ENCODE measurements at regions not wholly inside any gene's neighbourhood (a gene's known extent, or its start where the extent isn't known, plus 50 kb on each side); places are given as distances from the start of the nearest gene placed in this dataset.

DNA sequence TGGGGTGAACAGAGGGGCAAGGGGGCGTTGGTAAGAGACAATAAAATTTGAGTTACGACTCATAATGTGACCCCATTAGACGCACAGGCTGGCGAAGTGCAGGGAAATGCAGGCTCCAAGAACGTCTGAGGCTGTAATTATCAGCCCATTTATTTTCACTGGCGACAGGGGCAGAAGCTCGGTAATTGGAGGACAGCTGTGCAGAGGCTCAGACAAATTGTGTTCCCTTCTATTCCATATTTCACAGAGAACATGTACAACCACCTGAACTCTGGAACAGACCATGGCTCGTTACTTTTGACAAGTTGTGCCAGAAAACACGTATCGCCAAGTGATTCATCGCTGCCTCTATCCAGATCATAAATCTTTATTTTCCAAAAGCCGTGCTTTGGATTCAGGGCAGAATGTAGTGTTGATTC, 137.3 kb upstream of the FRMD4A start:
- H3K9me3 Mint-ChIP-seq: no peaks in the 10 kb centered on the region
- H3K27me3 Mint-ChIP-seq (ENCODE audit: low read depth): peaks cover 26% of the 10 kb centered on the region
- no peak overlapping the region for H3K4me3 Mint-ChIP-seq (ENCODE audit: low read depth)
- no peaks in the 10 kb centered on the region for H3K36me3 Mint-ChIP-seq (ENCODE audit: low read depth)
- intact Hi-C loops (cut with micrococcal nuclease): no loop called here
- no peak overlapping the region for H3K27ac Mint-ChIP-seq
- DNase-seq (ENCODE audit: low spot score): no peak
- H3K4me1 Mint-ChIP-seq (ENCODE audit: low read depth): no peaks in the 10 kb centered on the region

DNA sequence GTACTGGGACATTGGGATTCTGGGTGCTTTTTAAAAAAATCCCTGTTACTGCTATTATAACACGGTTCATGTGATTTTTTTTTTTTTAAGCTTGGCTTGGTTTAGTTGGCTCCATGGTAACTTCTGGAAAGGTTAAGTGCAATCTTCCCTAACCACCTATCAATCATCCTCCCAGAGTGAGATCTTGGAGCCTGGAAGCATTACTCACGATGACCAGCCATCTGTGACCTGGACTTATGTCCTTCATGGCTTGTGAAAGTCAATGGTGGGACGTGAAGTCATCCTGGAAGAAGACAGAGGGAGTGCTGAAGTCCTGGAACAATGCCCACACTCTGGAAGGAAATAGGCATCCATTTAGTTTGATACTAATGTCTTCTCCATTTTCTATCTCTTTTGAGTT, 135.5 kb upstream of the FRMD4A start:
- H3K27me3 Mint-ChIP-seq (ENCODE audit: low read depth): peaks cover 20% of the 10 kb centered on the region
- H3K4me3 Mint-ChIP-seq (ENCODE audit: low read depth): no peak overlapping the region
- no peak for DNase-seq (ENCODE audit: low spot score)
- intact Hi-C loops (cut with micrococcal nuclease): no loop called here
- no peaks in the 10 kb centered on the region for H3K36me3 Mint-ChIP-seq (ENCODE audit: low read depth)
- H3K4me1 Mint-ChIP-seq (ENCODE audit: low read depth): no peaks in the 10 kb centered on the region
- no peak overlapping the region for H3K27ac Mint-ChIP-seq
- no peaks in the 10 kb centered on the region for H3K9me3 Mint-ChIP-seq

DNA sequence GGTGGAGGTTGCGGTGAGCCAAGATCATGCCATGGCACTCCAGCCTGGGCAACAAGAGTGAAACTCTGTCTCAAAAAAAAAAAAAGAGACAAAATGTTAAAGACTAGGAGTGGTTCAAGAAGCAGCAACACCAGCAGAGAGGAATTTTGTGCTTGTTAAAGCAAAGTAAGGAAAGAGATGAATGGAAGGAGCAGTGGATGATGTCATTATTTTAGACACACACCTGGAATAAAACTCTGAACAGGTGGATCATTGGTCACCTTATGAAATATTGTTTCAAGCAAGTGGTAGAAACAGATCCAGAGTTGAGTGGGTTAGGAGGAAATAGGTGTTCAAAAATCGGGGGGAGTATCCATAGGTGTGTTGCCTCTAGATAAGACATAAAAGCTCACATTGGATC, 129.7 kb upstream of the FRMD4A start:
- Mint-ChIP-seq H3K4me3 (ENCODE audit: low read depth) (no peak overlapping the region), H3K9me3 (peaks cover 6% of the 10 kb centered on the region), H3K27ac (no peak overlapping the region), H3K27me3 (ENCODE audit: low read depth) (peaks cover 6% of the 10 kb centered on the region), H3K36me3 (ENCODE audit: low read depth) (no peaks in the 10 kb centered on the region), H3K4me1 (ENCODE audit: low read depth) (no peaks in the 10 kb centered on the region)
- no peak for DNase-seq (ENCODE audit: low spot score)
- intact Hi-C loops (cut with micrococcal nuclease): no loop called here

DNA sequence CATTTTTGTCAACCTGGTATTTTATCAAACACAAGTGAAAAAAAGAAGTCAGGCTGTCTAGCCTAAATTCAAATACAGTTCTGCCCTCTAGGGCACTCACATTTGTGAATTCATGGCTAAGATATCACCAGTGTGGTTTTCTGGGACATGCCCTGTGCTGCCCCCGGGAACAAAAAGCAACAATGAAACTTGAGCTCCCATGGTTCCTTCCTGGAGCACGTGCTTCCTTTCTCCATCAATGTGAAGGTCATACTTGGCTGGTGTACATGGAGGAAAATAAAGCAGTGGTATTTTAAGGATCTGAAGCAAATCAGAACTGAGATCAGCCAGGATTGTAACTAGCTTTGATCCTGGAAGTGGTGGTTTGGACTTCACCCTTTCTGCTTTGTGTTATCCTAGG, 128.9 kb upstream of the FRMD4A start:
- no peak for DNase-seq (ENCODE audit: low spot score)
- Mint-ChIP-seq H3K36me3 (ENCODE audit: low read depth) (no peaks in the 10 kb centered on the region), H3K4me1 (ENCODE audit: low read depth) (no peaks in the 10 kb centered on the region), H3K27ac (no peak overlapping the region), H3K9me3 (peaks cover 6% of the 10 kb centered on the region), H3K4me3 (ENCODE audit: low read depth) (no peak overlapping the region), H3K27me3 (ENCODE audit: low read depth) (peaks cover 6% of the 10 kb centered on the region)
- intact Hi-C loops (cut with micrococcal nuclease): no loop called here

DNA sequence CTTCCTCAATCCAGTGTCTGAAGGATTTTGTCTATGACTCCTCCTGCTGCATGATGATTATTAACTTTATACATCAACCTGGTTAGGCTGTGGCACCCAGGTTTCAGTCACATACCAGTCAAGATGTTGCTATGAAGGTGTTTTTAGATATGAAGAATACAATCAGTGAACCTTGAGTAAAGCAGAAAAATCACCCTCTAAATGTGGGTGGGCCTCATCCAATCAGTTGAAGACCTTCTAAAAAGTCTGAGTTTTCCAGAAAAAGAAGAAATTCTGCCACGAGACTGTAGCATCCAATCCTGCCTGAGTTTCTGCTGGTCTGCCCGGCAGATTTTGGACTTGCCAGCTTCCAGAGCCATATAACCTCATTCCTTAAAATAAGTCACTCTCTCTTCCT, 126.1 kb upstream of the FRMD4A start:
- intact Hi-C loops (cut with micrococcal nuclease): no loop called here
- Mint-ChIP-seq H3K36me3 (ENCODE audit: low read depth) (no peaks in the 10 kb centered on the region), H3K27me3 (ENCODE audit: low read depth) (peaks cover 6% of the 10 kb centered on the region), H3K4me1 (ENCODE audit: low read depth) (no peaks in the 10 kb centered on the region), H3K4me3 (ENCODE audit: low read depth) (no peak overlapping the region), H3K27ac (no peak overlapping the region), H3K9me3 (peaks cover 6% of the 10 kb centered on the region)
- DNase-seq (ENCODE audit: low spot score): no peak

DNA sequence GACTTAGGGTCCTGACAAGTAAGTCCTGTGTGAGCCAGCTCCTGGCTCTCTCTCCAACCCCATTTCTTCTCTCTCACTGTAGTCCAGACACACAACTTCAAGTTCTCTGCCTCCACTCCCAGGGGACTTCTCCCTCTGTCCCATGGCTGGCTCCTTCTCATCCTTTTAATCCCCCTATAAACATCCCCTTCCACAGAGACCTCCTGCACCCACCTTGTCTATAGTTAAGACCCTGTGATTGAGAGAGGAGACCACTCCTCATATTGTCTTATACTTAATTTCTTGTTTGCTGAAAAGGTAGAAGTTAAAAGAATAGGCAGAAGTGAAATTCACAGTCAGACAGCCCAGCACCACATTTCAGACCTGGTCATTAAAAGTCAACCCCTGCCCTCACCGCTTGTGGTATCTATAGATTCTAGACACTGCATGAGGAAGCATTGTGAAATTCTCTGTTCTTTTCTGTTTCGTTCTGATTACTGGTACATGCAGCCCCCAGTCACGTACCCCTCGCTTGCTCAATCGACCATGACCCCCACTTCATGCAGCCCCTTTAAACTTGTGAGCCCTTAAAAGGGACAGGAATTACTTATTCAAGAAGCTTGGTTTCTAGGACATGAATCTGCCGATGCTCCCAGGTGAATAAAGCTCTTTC, 125.6 kb upstream of the FRMD4A start:
- Mint-ChIP-seq H3K27ac (no peak overlapping the region), H3K27me3 (ENCODE audit: low read depth) (peaks cover 3% of the 10 kb centered on the region), H3K4me3 (ENCODE audit: low read depth) (no peak overlapping the region), H3K36me3 (ENCODE audit: low read depth) (no peaks in the 10 kb centered on the region), H3K4me1 (ENCODE audit: low read depth) (no peaks in the 10 kb centered on the region), H3K9me3 (peaks cover 6% of the 10 kb centered on the region)
- intact Hi-C loops (cut with micrococcal nuclease): no loop called here
- DNase-seq (ENCODE audit: low spot score): no peak

DNA sequence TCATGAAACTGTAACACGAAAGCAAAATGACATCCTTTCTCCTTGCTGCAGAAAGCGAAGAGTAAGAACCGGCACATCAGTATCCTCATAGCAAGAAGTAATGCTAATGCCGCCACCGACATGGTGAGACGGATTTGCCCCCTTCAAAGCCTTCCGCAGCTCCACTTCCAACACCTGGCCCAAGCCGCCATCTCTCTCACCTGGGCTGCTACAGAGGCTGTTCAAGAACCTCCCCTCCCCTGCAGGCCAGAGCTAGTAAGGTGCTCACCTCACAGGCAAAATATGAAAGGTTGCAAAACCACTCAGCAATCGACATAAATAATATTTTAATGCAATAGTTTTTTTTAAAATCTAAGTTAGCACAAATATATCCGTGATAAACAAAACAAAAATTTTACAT, 123.9 kb upstream of the FRMD4A start:
- intact Hi-C loops (cut with micrococcal nuclease): no loop called here
- Mint-ChIP-seq H3K9me3 (peaks cover 6% of the 10 kb centered on the region), H3K4me3 (ENCODE audit: low read depth) (no peak overlapping the region), H3K4me1 (ENCODE audit: low read depth) (no peaks in the 10 kb centered on the region), H3K27ac (no peak overlapping the region), H3K27me3 (ENCODE audit: low read depth) (peaks cover 3% of the 10 kb centered on the region), H3K36me3 (ENCODE audit: low read depth) (no peaks in the 10 kb centered on the region)
- DNase-seq (ENCODE audit: low spot score): no peak

DNA sequence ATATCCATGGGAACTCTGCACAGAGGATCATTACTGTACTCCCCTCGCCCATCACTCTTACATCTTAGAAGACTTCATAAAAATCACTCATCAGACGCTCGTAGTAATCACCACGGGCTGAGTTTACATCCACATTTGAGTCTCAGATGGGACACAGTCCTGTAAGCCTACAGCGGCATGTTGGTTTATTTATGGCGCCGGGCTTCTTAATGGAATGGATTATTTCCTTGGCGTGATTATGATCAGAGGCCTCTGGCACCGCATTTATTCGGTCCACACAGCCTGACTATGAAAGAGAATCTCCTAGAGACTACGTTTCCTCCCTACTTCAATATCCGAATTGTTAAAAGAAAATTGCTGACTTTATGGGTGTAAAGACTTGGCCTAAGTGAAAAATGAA, 123.5 kb upstream of the FRMD4A start:
- H3K27ac Mint-ChIP-seq: no peak overlapping the region
- peaks cover 6% of the 10 kb centered on the region for H3K9me3 Mint-ChIP-seq

DNA sequence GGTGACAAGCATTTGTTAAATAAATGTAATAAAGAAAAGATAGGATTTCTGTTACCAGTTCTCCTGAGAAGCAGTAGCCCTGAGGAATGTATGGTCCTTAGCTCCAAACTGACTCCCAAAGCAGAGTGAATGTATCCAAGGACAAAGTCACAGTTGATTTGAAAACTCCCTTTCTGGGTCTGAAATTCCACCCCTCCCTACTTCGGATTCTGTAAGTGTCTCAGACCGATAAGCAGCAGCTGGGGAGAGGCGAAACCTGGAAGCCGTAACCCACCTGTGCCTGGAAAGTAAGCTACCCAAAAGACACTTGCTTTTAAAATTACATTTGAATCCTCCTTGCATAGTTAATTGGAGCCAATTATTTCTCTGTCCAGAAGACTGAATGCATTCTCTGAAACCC, 122.9 kb upstream of the FRMD4A start:
- H3K4me3 Mint-ChIP-seq (ENCODE audit: low read depth): no peak overlapping the region
- intact Hi-C loops (cut with micrococcal nuclease): no loop called here
- H3K4me1 Mint-ChIP-seq (ENCODE audit: low read depth): no peaks in the 10 kb centered on the region
- H3K27ac Mint-ChIP-seq: no peak overlapping the region
- peaks cover 6% of the 10 kb centered on the region for H3K9me3 Mint-ChIP-seq
- no peak for DNase-seq (ENCODE audit: low spot score)
- no peaks in the 10 kb centered on the region for H3K36me3 Mint-ChIP-seq (ENCODE audit: low read depth)
- peaks cover 3% of the 10 kb centered on the region for H3K27me3 Mint-ChIP-seq (ENCODE audit: low read depth)

More for the DNA sequence above, 123.5 kb upstream of the FRMD4A start:
- intact Hi-C loops (cut with micrococcal nuclease): no loop called here
- H3K36me3 Mint-ChIP-seq (ENCODE audit: low read depth): no peaks in the 10 kb centered on the region
- H3K27me3 Mint-ChIP-seq (ENCODE audit: low read depth): peaks cover 3% of the 10 kb centered on the region
- H3K4me3 Mint-ChIP-seq (ENCODE audit: low read depth): no peak overlapping the region
- no peak for DNase-seq (ENCODE audit: low spot score)
- no peaks in the 10 kb centered on the region for H3K4me1 Mint-ChIP-seq (ENCODE audit: low read depth)

DNA sequence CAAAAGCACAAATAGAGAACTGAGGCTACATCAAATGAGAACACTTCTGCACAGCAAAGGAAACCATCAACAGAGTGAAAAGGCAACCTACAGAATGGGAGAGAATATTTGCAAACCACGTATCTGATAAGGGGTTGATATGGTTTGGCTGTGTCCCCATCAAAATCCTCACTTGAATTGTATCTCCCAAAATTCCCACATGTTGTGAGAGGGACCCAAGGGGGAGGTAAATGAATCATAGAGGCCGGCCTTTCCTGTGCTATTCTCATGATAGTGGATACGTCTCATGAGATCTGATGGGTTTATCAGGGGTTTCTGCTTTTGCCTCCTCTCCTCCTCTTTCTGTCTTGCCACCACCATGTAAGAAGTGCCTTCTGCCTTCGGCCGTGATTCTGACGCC, 120.6 kb upstream of the FRMD4A start:
- H3K4me3 Mint-ChIP-seq (ENCODE audit: low read depth): no peak overlapping the region
- no peaks in the 10 kb centered on the region for H3K4me1 Mint-ChIP-seq (ENCODE audit: low read depth)
- intact Hi-C loops (cut with micrococcal nuclease): no loop called here
- no peak overlapping the region for H3K27ac Mint-ChIP-seq
- no peaks in the 10 kb centered on the region for H3K9me3 Mint-ChIP-seq
- H3K27me3 Mint-ChIP-seq (ENCODE audit: low read depth): peaks cover 3% of the 10 kb centered on the region
- DNase-seq (ENCODE audit: low spot score): no peak
- H3K36me3 Mint-ChIP-seq (ENCODE audit: low read depth): no peaks in the 10 kb centered on the region

DNA sequence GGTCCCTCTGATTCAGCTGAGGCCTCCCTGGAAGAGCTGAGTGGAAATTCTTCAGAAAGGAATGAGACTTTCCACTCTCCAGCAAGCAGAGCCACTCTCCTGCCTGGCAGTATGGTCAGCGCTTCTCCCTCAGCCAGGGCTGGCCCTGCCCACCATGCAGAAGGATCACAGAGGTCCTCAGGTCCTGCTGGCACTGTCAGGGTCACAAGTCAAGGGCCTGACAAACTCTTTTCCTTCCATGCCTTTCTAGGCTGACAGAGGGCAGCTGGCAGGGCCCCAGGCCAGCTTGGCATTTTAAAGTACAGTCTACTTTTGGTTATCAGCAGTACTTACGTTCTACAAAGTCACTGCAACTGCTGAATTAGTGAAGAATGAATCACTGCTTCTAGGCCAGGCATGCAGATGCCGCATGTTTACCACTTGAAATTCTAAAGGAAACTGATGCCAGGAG, 119.3 kb upstream of the FRMD4A start:
- Mint-ChIP-seq H3K4me1 (ENCODE audit: low read depth) (no peaks in the 10 kb centered on the region), H3K9me3 (no peaks in the 10 kb centered on the region), H3K27me3 (ENCODE audit: low read depth) (peaks cover 6% of the 10 kb centered on the region), H3K4me3 (ENCODE audit: low read depth) (no peak overlapping the region), H3K27ac (no peak overlapping the region), H3K36me3 (ENCODE audit: low read depth) (no peaks in the 10 kb centered on the region)
- intact Hi-C loops (cut with micrococcal nuclease): no loop called here
- no peak for DNase-seq (ENCODE audit: low spot score)

DNA sequence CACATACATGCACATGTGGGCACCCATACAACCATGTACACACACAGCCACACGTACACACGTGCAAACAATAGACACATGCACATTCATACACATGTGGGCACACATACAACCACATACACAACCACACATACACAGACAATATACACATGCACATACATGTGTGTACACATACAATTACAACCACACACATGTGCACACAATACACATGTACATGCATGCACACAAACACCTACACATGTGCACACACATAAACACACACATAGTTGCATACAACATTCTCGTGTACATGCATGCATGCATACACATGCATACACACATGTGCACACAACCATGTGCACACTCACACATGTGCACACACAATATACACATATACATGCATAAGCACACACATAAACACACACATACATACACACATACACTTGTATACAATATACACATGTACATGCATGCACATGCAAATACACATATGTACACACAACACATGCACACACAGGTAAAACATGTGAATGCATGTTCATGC, 118.6 kb upstream of the FRMD4A start:
- Mint-ChIP-seq H3K9me3 (no peaks in the 10 kb centered on the region), H3K27me3 (ENCODE audit: low read depth) (peaks cover 9% of the 10 kb centered on the region), H3K36me3 (ENCODE audit: low read depth) (no peaks in the 10 kb centered on the region), H3K27ac (no peak overlapping the region), H3K4me1 (ENCODE audit: low read depth) (no peaks in the 10 kb centered on the region), H3K4me3 (ENCODE audit: low read depth) (no peak overlapping the region)
- intact Hi-C loops (cut with micrococcal nuclease): no loop called here
- no peak for DNase-seq (ENCODE audit: low spot score)

DNA sequence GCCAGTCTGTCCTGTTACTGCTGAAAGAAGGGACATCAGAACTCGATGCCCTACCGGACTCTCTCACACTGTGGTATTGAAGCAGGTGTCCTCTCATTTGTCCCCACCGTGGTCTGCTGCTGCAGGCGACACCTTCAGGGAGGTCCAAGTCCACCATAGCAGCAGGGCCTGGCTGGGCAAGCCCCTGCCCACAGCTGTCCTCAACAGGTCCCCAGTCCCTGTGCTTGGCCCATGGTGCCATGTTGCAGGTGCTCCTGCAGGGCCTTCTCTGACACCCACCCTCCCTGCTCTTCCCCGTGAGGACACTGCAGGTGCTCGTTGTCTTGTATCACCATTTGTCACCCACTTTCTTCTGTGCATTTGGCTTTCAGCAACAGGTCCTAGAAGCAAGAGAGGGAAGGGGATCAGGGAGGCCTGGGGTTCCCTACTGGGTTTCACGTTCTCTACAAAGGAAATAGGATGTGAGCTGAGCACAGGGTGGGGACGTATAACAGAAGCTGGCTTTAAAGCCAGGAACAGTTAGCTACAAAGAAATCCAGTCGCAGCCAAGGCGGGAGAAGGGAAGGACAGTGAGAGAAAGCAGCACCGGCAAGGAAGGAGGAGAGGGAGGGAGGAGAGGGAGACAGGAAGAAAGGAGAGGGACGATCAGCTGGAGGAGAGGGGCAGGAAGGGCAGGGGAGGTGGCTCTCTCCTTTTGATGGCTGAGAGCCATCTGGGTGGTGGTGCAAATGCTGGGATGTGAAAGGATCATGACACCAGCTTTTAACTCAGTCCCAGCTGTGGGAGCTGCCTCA, 117.7 kb upstream of the FRMD4A start:
- Mint-ChIP-seq H3K27ac (no peak overlapping the region), H3K4me3 (ENCODE audit: low read depth) (no peak overlapping the region), H3K4me1 (ENCODE audit: low read depth) (no peaks in the 10 kb centered on the region), H3K9me3 (no peaks in the 10 kb centered on the region), H3K36me3 (ENCODE audit: low read depth) (no peaks in the 10 kb centered on the region), H3K27me3 (ENCODE audit: low read depth) (peaks cover 8% of the 10 kb centered on the region)
- intact Hi-C loops (cut with micrococcal nuclease): no loop called here
- no peak for DNase-seq (ENCODE audit: low spot score)

Data from activated T-helper 2 cell treated with anti-CD3 and anti-CD28 coated beads, Interferon-gamma antibody, Interleukin-2, Interleukin-4, amounts not matched to agents 10 μg/mL and 5 μg/mL and 100 μg/mL, durations not matched to agents 14 hours and 24 hours and 36 hours (primary cell).